SK-N-MC (cell line): ENCODE measurements at regions not wholly inside any gene's neighbourhood (a gene's known extent, or its start where the extent isn't known, plus 50 kb on each side); places are given as distances from the start of the nearest gene placed in this dataset.

Experiments used
- EZH2 ChIP-seq: fragments of 200-600 bp; sonication (generic); IDR thresholded peaks from one replicate; pipeline ENCODE4 v1.6.1; 2017; ENCODE audit warnings: antibody characterized with exemption
- POLR2AphosphoS5 ChIP-seq: IDR thresholded peaks from 2 replicates; pipeline ENCODE4 v1.6.1; 2012; ENCODE audit warnings: mild to moderate bottlenecking, low read depth, low read length, borderline replicate concordance

- TF ChIP-seq POLR2AphosphoS5: no peak
- no peak for TF ChIP-seq EZH2
These were observed 219.8 kb downstream of the ACTL7B start for GRCh38 chr9:108636013-108636412.
